ENCODE measurements at regions not wholly inside any gene's neighbourhood (a gene's known extent, or its start where the extent isn't known, plus 50 kb on each side); places are given as distances from the start of the nearest gene placed in this dataset.

GRCh38 chr1:112309499-112309898 lies 86.5 kb upstream of the CTTNBP2NL start:
- peaks cover 5% of the 10 kb centered on the region for H3K27me3 Mint-ChIP-seq (ENCODE audit: unreplicated experiment)
- no peak for DNase-seq (ENCODE audit: low spot score)
- H3K27ac Mint-ChIP-seq (ENCODE audit: unreplicated experiment): no peak overlapping the region
- no peak for TF ChIP-seq CTCF (IDR thresholded peaks at IDR 0.05; ENCODE audit: unreplicated experiment)
- H3K36me3 Mint-ChIP-seq (ENCODE audit: low read depth, unreplicated experiment): no peaks in the 10 kb centered on the region
- H3K4me1 Mint-ChIP-seq (ENCODE audit: unreplicated experiment): peaks cover 48% of the 10 kb centered on the region
- no peaks in the 10 kb centered on the region for H3K9me3 Mint-ChIP-seq (ENCODE audit: unreplicated experiment)
- no peak overlapping the region for H3K4me3 Mint-ChIP-seq (ENCODE audit: unreplicated experiment)

DNA sequence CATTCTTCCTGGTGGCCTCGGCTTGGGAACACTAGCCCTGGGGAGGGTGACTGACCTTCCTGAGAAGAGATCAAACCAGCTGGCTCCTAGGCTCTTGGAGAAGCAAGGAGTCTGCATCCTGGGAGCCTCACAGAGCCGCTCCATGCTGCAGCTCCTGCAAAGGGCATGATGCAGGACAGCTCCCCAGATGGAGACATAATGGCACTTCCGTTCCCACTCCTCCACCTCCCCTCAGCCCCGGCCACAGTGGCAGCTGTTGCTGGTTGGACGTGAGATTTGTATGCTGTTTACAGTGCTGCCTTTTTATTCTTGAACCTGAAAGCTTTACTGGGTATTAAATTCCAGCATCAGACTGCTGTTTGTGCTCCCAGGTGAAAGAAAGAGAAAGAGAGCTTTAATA lies 83.7 kb upstream of the CTTNBP2NL start:
- no peak overlapping the region for H3K27ac Mint-ChIP-seq (ENCODE audit: unreplicated experiment)
- H3K4me1 Mint-ChIP-seq (ENCODE audit: unreplicated experiment): peaks cover 42% of the 10 kb centered on the region
- no peak for DNase-seq (ENCODE audit: low spot score)
- H3K9me3 Mint-ChIP-seq (ENCODE audit: unreplicated experiment): no peaks in the 10 kb centered on the region
- H3K4me3 Mint-ChIP-seq (ENCODE audit: unreplicated experiment): no peak overlapping the region
- TF ChIP-seq CTCF (IDR thresholded peaks at IDR 0.05; ENCODE audit: unreplicated experiment): no peak
- no peaks in the 10 kb centered on the region for H3K36me3 Mint-ChIP-seq (ENCODE audit: low read depth, unreplicated experiment)
- H3K27me3 Mint-ChIP-seq (ENCODE audit: unreplicated experiment): peaks cover 5% of the 10 kb centered on the region

DNA sequence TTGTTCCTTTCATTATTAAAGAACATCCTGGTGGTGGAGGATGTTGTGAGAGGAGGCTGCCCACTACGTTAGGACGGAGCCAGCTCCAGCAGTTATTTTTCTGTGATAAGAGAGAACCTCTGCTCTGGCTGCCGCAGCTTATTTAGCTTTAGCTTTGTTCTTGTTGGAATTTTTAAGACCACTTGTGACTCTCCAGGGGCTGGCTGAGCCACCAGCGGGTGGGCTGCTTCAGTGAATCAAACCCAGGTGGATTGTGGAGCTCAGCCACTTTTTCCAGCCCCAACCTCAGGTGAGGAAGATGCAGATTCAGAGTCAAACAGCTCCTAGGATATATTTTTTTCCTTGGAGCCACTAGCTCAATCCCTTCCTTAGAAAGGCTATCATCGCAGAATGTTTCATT lies 83.1 kb upstream of the CTTNBP2NL start:
- H3K27me3 Mint-ChIP-seq (ENCODE audit: unreplicated experiment): peaks cover 5% of the 10 kb centered on the region
- no peaks in the 10 kb centered on the region for H3K36me3 Mint-ChIP-seq (ENCODE audit: low read depth, unreplicated experiment)
- H3K27ac Mint-ChIP-seq (ENCODE audit: unreplicated experiment): no peak overlapping the region
- no peak for DNase-seq (ENCODE audit: low spot score)
- no peak for TF ChIP-seq CTCF (IDR thresholded peaks at IDR 0.05; ENCODE audit: unreplicated experiment)
- no peak overlapping the region for H3K4me3 Mint-ChIP-seq (ENCODE audit: unreplicated experiment)
- no peaks in the 10 kb centered on the region for H3K9me3 Mint-ChIP-seq (ENCODE audit: unreplicated experiment)
- H3K4me1 Mint-ChIP-seq (ENCODE audit: unreplicated experiment): peaks cover 45% of the 10 kb centered on the region

- DNase-seq (ENCODE audit: low spot score): no peak
- Mint-ChIP-seq H3K9me3 (ENCODE audit: unreplicated experiment) (no peaks in the 10 kb centered on the region), H3K4me1 (ENCODE audit: unreplicated experiment) (peaks cover 29% of the 10 kb centered on the region), H3K27ac (ENCODE audit: unreplicated experiment) (no peak overlapping the region), H3K27me3 (ENCODE audit: unreplicated experiment) (no peaks in the 10 kb centered on the region), H3K36me3 (ENCODE audit: low read depth, unreplicated experiment) (no peaks in the 10 kb centered on the region), H3K4me3 (ENCODE audit: unreplicated experiment) (no peak overlapping the region)
- TF ChIP-seq CTCF (IDR thresholded peaks at IDR 0.05; ENCODE audit: unreplicated experiment): no peak
These were observed 79.6 kb upstream of the CTTNBP2NL start for GRCh38 chr1:112316254-112316913.

- Mint-ChIP-seq H3K9me3 (ENCODE audit: unreplicated experiment) (no peaks in the 10 kb centered on the region), H3K27me3 (ENCODE audit: unreplicated experiment) (no peaks in the 10 kb centered on the region), H3K4me3 (ENCODE audit: unreplicated experiment) (no peak overlapping the region), H3K27ac (ENCODE audit: unreplicated experiment) (no peak overlapping the region), H3K36me3 (ENCODE audit: low read depth, unreplicated experiment) (no peaks in the 10 kb centered on the region), H3K4me1 (ENCODE audit: unreplicated experiment) (peaks cover 28% of the 10 kb centered on the region)
- TF ChIP-seq CTCF (IDR thresholded peaks at IDR 0.05; ENCODE audit: unreplicated experiment): no peak
- no peak for DNase-seq (ENCODE audit: low spot score)
These were observed 78.9 kb upstream of the CTTNBP2NL start for GRCh38 chr1:112317140-112317539.

All from endothelial cell (in vitro differentiated cells).